ENCODE measurements at regions not wholly inside any gene's neighbourhood (a gene's known extent, or its start where the extent isn't known, plus 50 kb on each side); places are given as distances from the start of the nearest gene placed in this dataset.

GRCh38 chr2:235148201-235149170, 196.7 kb downstream of the SH3BP4 start:
- Histone ChIP-seq H3F3A (replicated peaks; ENCODE audit: low read depth) (no peaks in the 10 kb centered on the region), H3K79me2 (replicated peaks; ENCODE audit: insufficient read depth) (no peaks in the 10 kb centered on the region), H3K27ac (ENCODE audit: low read depth) (no peak overlapping the region), H3K27me3 (ENCODE audit: insufficient read depth) (no peaks in the 10 kb centered on the region), H4K20me1 (replicated peaks; ENCODE audit: insufficient read depth) (no peaks in the 10 kb centered on the region), H3K4me2 (no peak overlapping the region), H3K9me2 (ENCODE audit: insufficient read depth) (no peaks in the 10 kb centered on the region), H3K4me3 (no peak overlapping the region), H3K36me3 (ENCODE audit: insufficient read depth) (no peaks in the 10 kb centered on the region), H2AFZ (no peak overlapping the region), H3K4me1 (ENCODE audit: insufficient read depth) (peaks cover 4% of the 10 kb centered on the region; the same call in 1 of the 2 replicates)
- H3K4me1 Mint-ChIP-seq = peaks cover 5% of the 10 kb centered on the region
- no peak for DNase-seq (ENCODE audit: low spot score)
- no peak overlapping the region for H3K27ac Mint-ChIP-seq
- H3K4me3 Mint-ChIP-seq = no peak overlapping the region
- H3K9me3 Mint-ChIP-seq = no peaks in the 10 kb centered on the region
- H3K36me3 Mint-ChIP-seq (ENCODE audit: low read depth) = no peaks in the 10 kb centered on the region
- no peaks in the 10 kb centered on the region for H3K27me3 Mint-ChIP-seq (ENCODE audit: insufficient read depth, low read depth, poor library complexity)
- ATAC-seq = no peak
- TF ChIP-seq CREB1 (CRISPR knock-in tag; IDR thresholded peaks at IDR 0.05; ENCODE audit: low read depth) (no peak), ZNF114 (CRISPR knock-in tag; IDR thresholded peaks at IDR 0.05) (no peak), EZH2phosphoT487 (IDR thresholded peaks at IDR 0.05; ENCODE audit: unreplicated experiment) (no peak), ZNF331 (CRISPR knock-in tag; IDR thresholded peaks at IDR 0.05; ENCODE audit: low read depth) (no peak), CTCF (conservative IDR thresholded peaks at IDR 0.05; ENCODE audit: low read depth in 2 of 2) (no peak), STAT1 (IDR thresholded peaks at IDR 0.05; ENCODE audit: unreplicated experiment) (no peak), JUNB (IDR thresholded peaks at IDR 0.05; ENCODE audit: unreplicated experiment) (no peak), EZH2 (IDR thresholded peaks at IDR 0.05; ENCODE audit: low read depth, unreplicated experiment) (no peak), ZNF462 (CRISPR knock-in tag; IDR thresholded peaks at IDR 0.05) (no peak), ETS1 (IDR thresholded peaks at IDR 0.05) (no peak)
- TF ChIP-seq, protein P1, sequence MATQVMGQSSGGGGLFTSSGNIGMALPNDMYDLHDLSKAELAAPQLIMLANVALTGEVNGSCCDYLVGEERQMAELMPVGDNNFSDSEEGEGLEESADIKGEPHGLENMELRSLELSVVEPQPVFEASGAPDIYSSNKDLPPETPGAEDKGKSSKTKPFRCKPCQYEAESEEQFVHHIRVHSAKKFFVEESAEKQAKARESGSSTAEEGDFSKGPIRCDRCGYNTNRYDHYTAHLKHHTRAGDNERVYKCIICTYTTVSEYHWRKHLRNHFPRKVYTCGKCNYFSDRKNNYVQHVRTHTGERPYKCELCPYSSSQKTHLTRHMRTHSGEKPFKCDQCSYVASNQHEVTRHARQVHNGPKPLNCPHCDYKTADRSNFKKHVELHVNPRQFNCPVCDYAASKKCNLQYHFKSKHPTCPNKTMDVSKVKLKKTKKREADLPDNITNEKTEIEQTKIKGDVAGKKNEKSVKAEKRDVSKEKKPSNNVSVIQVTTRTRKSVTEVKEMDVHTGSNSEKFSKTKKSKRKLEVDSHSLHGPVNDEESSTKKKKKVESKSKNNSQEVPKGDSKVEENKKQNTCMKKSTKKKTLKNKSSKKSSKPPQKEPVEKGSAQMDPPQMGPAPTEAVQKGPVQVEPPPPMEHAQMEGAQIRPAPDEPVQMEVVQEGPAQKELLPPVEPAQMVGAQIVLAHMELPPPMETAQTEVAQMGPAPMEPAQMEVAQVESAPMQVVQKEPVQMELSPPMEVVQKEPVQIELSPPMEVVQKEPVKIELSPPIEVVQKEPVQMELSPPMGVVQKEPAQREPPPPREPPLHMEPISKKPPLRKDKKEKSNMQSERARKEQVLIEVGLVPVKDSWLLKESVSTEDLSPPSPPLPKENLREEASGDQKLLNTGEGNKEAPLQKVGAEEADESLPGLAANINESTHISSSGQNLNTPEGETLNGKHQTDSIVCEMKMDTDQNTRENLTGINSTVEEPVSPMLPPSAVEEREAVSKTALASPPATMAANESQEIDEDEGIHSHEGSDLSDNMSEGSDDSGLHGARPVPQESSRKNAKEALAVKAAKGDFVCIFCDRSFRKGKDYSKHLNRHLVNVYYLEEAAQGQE (IDR thresholded peaks at IDR 0.05; ENCODE audit: unreplicated experiment) = no peak

Measured in GM23338 (cell line).